ENCODE measurements at regions not wholly inside any gene's neighbourhood (a gene's known extent, or its start where the extent isn't known, plus 50 kb on each side); places are given as distances from the start of the nearest gene placed in this dataset.

- DNase-seq, result no peak
Measured at GRCh38 chr2:133814890-133815289, 246.6 kb upstream of the NCKAP5 start.

DNA sequence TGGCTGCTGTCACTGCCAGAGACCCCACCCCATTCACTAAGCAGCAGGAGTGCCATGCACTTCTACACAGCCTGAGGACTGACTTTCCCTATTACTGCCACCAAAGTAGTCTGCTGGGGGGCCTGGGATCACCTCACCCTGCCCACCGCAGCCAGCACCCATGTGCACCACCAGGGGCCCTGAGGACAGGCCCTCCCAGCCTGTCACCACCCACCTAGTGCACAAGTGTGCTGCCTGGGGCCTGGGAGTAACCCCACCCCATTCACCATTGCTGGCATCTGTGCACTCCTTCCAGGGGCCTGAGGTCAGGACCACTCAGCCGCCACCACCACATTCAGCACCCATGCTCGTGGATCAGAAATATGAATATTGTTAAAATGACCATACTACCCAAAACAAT is 247.8 kb upstream of the NCKAP5 start:
- no peak for DNase-seq

GRCh38 chr2:133817680-133818566 is 249.7 kb upstream of the NCKAP5 start:
- no peak for DNase-seq

DNA sequence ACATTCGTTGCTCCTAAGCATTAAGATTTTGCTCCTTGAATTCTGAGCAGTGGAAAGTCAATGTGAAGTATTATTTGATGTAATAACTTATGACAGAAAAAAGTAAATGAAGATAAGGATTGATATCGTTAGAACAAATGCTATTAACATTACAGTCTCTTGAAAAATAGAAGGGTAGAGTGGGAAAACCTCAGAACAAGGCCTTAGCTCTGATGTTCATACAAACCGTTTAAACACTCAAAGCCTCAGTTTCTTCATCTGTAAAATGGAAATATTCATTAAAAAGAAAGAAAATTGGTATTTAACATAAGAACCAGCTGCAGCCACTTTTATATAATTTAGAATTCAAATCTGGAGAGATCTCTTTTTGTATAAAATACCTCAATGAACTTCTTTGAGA is 250.4 kb upstream of the NCKAP5 start:
- no peak for DNase-seq

GRCh38 chr2:133819906-133820305 is 251.6 kb upstream of the NCKAP5 start:
- no peak for DNase-seq

DNA sequence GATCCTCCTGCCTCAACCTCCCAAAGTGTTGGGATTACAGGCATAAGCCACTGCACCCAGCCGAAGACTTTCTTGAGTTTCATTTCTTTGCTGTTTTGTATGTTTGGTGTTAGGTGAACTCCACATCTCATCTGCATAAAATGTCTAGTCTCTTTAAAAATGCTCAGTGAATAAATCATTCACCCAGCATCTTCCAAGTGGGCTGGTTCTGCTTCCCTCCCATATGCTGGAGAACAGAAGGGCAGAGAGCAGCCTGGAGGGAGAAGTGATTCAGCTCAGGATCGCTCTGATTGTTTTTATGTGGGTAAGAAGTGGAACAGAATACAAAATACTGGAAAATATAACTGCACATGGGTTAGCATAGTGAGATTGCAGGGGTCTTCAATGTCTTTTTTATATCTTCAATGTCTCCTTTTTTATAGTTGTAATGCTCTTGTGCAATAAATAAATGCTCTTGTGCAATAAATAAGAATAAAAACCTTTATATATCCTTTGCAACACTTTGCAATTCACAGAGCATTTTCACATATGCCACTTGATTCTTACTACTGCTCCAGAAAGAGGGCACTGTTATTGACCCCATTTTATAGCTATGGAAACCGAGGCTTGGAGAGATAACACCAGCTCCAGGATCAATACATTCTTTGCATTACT is 253.0 kb upstream of the NCKAP5 start:
- no peak for DNase-seq

- no peak for DNase-seq
Measured at GRCh38 chr2:133822517-133823225, 254.4 kb upstream of the NCKAP5 start.

DNA sequence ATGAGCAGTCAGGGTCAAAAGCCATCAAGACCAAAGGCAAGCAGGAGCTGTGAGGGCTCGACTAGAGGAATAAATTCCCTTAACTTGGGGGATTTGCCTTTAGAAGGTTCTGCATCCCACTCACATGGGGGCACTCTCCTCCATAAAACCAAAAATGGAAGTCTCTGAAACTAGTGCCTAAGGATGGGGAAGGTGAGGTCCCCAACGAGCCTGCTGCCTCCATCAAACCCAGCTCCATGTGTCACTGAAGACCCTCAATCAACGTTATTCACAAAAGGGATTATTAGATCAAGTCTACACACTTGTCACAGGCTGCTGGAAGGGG is 254.9 kb upstream of the NCKAP5 start:
- no peak for DNase-seq

- no peak for DNase-seq
Measured at GRCh38 chr2:133824869-133825268, 256.6 kb upstream of the NCKAP5 start.

DNA sequence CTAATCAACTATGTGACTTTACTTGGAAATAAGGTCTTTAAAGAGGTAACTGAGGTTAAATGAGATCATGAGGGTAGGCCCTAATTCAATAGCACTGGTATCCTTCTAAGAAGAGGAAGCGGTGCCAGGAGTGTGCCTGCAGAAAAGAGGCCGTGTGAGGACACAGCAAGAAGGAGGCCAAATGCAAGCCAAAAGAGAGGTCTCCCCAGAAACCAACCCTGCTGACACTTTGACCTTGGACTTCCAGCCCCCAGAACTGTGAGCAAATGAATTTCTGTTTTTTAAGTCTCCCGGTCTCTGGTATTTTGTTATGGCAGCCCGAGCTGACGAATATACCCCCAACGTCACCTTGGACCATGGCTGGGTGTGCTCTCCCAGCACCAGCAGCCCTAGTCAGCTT is 257.5 kb upstream of the NCKAP5 start:
- DNase-seq, result no peak

DNA sequence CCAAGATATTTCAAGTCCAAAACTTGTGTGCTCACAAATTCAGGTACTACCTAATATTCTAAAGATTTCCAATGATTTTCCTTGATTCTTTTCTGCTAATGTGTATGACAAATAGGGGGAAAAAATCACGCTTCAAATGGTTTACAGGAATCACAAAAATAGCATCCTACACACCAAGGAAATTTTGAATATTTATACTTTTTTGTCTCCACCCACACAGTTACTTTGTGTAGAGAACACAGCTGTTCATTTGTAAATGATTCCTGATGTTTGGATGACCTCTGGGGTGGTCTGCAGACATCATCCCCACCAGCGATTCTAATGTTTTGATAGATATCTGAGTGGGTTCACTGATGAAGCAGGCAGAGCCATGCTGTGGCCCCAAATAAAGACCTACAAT is 260.6 kb upstream of the NCKAP5 start:
- no peak for DNase-seq

DNA sequence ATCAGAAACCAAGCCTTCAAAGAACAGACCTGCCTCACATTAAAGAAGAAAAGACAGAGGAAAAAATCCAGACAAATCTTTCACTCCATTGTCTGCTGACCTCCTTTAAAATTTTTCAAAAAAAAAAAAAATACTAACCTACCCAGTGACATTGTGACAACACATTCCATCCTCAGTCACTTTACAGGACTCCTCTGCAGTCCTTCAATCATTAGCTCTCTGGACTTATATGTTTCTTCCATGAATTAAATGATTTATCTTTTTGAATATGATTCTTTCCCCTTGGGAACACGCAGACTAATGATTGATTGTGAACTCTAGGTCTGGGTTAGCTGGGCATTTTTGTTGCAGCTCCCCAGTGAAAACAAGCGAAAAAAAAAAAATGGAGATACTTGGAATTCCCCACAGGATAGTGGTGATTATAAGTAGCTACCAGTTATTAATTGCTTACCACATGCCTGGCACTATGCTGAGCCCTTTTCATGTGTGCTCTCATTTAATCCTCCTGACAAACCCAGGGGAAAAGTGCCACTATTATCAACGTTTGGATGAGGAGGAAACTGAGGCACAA is 261.3 kb upstream of the NCKAP5 start:
- no peak for DNase-seq

DNA sequence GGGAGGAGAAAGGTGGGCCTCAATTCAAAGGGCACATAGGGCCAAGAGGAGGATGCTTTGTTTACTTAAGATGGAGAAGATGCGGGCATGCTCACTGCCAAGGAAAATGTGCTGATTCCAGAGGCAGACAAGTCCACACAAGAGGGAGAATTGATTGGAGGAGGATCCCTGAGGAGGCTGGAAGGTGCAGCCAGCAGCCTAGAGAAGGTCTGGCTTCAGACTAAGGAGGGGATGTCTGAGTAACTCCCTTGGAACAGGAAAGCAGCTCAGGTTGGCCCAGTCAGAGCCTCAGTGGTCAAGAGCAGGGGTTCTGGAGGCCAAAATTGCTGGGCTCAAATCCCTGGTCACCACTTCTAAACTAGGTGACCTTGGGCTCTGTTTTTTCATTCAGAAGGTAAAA is 265.5 kb upstream of the NCKAP5 start:
- no peak for DNase-seq

- no peak for DNase-seq
Measured at GRCh38 chr2:133835821-133836619, 267.8 kb upstream of the NCKAP5 start.

- DNase-seq, result no peak
Measured at GRCh38 chr2:133836691-133837345, 268.6 kb upstream of the NCKAP5 start.

GRCh38 chr2:133837441-133838094 is 269.3 kb upstream of the NCKAP5 start:
- DNase-seq, result no peak

- DNase-seq, result no peak
Measured at GRCh38 chr2:133838642-133839365, 270.5 kb upstream of the NCKAP5 start.

- no peak for DNase-seq
Measured at GRCh38 chr2:133839677-133840076, 271.4 kb upstream of the NCKAP5 start.

DNA sequence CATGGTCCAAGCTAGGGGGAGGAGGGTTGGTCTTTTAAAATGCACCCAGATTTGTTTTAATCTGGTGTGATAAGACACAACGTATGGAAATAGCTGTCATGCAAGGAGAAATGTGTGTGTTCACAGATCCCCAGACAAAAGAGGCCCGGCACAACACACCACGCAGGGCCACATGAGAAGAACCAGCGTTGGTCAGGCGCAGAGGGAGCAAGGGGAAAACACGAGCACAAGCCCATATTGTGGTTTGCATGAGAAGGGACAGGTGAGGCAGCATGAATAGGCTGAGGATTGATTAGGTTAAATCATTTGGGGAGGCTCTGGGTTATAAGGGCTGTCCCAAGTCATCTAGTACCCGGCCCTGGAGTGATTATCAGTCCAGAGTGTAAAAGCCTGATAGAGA is 272.5 kb upstream of the NCKAP5 start:
- DNase-seq, result no peak

GRCh38 chr2:133841900-133842299 is 273.6 kb upstream of the NCKAP5 start:
- peak; percentile 66 for DNase-seq

DNA sequence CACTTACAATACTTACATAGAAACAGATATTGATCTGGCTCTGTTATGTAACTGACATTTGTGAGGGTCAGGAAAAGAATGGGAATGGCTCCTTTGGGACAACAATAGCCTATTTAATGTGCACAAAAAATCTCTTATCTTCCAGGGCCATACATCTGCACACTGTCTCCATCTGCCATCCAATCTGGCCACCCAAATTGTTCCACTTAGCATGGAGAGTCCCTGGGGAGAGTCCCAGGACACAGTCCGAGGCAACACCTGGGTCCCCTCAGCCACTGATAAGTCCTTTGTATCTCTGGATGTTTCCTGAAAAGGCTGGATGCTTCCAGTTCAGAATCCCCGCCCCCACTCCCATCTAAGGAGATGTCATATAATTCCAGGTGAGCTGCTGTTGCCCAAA is 274.2 kb upstream of the NCKAP5 start:
- no peak for DNase-seq

Measured in hindlimb muscle (tissue), 1 donor.